ENCODE measurements at regions not wholly inside any gene's neighbourhood (a gene's known extent, or its start where the extent isn't known, plus 50 kb on each side); places are given as distances from the start of the nearest gene placed in this dataset.

GRCh38 chr3:137641879-137642704 lies 122.0 kb upstream of the SOX14 start:
- ATAC-seq (ENCODE audit: low read depth) (no peak), DNase-seq (no peak)
- ChIA-PET CTCF (no interaction called here), POLR2A (ENCODE audit: unreplicated experiment) (no interaction called here)
- Histone ChIP-seq H3K27me3 (ENCODE audit: control insufficient read depth, insufficient read depth, low read length) (no peaks in the 10 kb centered on the region), H2BK120ac (ENCODE audit: low read depth, low read length) (no peak overlapping the region), H3K4me2 (ENCODE audit: low read depth, low read length) (no peak overlapping the region), H3K4me1 (ENCODE audit: control insufficient read depth, insufficient read depth, low read length) (no peaks in the 10 kb centered on the region), H4K20me1 (ENCODE audit: insufficient read depth, low read length) (no peaks in the 10 kb centered on the region), H2BK15ac (ENCODE audit: low read depth, low read length) (no peak overlapping the region), H2AK9ac (replicated peaks; ENCODE audit: low read depth, low read length, poor library complexity) (no peak overlapping the region), H3K27ac (ENCODE audit: insufficient read depth, low read length) (no peak overlapping the region), H3K23ac (ENCODE audit: low read depth, low read length) (no peak overlapping the region), H3K79me1 (ENCODE audit: low read depth in 1 of 2, low read length in 2 of 2) (no peaks in the 10 kb centered on the region), H3K4ac (ENCODE audit: low read depth, low read length) (no peak overlapping the region), H3K56ac (ENCODE audit: extremely low read depth, insufficient read depth, low read length) (no peak overlapping the region), H3K9me3 (ENCODE audit: control insufficient read depth, insufficient read depth, low read length) (peaks cover 7% of the 10 kb centered on the region), H2BK20ac (ENCODE audit: low read depth, low read length) (no peak overlapping the region), H2AFZ (replicated peaks; ENCODE audit: low read length, poor library complexity) (no peak overlapping the region), H4K5ac (ENCODE audit: low read depth, low read length) (no peak overlapping the region), H2AK5ac (ENCODE audit: low read depth, low read length) (no peak overlapping the region), H3K4me3 (ENCODE audit: insufficient read depth, low read depth, low read length) (no peak overlapping the region), H3K36me3 (ENCODE audit: control insufficient read depth, insufficient read depth, low read length) (no peaks in the 10 kb centered on the region), H3K14ac (replicated peaks; ENCODE audit: low read depth, low read length) (no peak overlapping the region), H3K9me1 (ENCODE audit: insufficient read depth, low read length) (no peaks in the 10 kb centered on the region), H4K8ac (ENCODE audit: low read depth in 2 of 2, low read length in 2 of 2) (no peak overlapping the region), H3K9ac (ENCODE audit: low read depth, low read length) (no peak overlapping the region), H3K18ac (ENCODE audit: low read depth, low read length) (no peak overlapping the region), H2BK5ac (ENCODE audit: low read depth, low read length, poor library complexity, severe bottlenecking) (no peak overlapping the region), H4K91ac (ENCODE audit: insufficient read depth, low read depth, low read length) (no peak overlapping the region)
- BruUV-seq (replicated peaks) = no TSS peak
- no CpG with 5 or more reads among the region's 17 CpGs for WGBS, 2 experiments (ENCODE audit: extremely low coverage in 2 of 2, insufficient read length in 1 of 2)
- intact Hi-C loops (cut with micrococcal nuclease) = no loop called here
- in situ Hi-C loops (cut with MboI; ENCODE audit: low sequenced_read_pairs) = no loop called here
- TF ChIP-seq USF2 (IDR thresholded peaks at IDR 0.05; ENCODE audit: low read depth, low read length) (no peak), POLR2A (IDR thresholded peaks at IDR 0.05; ENCODE audit: low read depth, low read length) (no peak), MXI1 (IDR thresholded peaks at IDR 0.05; ENCODE audit: borderline replicate concordance, low read depth, low read length) (no peak), MAZ (IDR thresholded peaks at IDR 0.05; ENCODE audit: borderline replicate concordance, low read depth, low read length) (no peak), CHD1 (IDR thresholded peaks at IDR 0.05; ENCODE audit: low read depth, low read length) (no peak), SMC3 (IDR thresholded peaks at IDR 0.05; ENCODE audit: low read depth, low read length) (no peak), CTCF (conservative IDR thresholded peaks at IDR 0.05; ENCODE audit: low read depth, low read length) (no peak)
- dilution Hi-C loops (cut with HindIII; ENCODE audit: low sequenced_read_pairs, unreplicated experiment) = no loop called here
